ENCODE measurements at regions not wholly inside any gene's neighbourhood (a gene's known extent, or its start where the extent isn't known, plus 50 kb on each side); places are given as distances from the start of the nearest gene placed in this dataset.
"Not testable (repeated sequence)": the region's sequence is repeated elsewhere in the genome, so short reads cannot be mapped to it uniquely, and the experiment has no call there.

DNA sequence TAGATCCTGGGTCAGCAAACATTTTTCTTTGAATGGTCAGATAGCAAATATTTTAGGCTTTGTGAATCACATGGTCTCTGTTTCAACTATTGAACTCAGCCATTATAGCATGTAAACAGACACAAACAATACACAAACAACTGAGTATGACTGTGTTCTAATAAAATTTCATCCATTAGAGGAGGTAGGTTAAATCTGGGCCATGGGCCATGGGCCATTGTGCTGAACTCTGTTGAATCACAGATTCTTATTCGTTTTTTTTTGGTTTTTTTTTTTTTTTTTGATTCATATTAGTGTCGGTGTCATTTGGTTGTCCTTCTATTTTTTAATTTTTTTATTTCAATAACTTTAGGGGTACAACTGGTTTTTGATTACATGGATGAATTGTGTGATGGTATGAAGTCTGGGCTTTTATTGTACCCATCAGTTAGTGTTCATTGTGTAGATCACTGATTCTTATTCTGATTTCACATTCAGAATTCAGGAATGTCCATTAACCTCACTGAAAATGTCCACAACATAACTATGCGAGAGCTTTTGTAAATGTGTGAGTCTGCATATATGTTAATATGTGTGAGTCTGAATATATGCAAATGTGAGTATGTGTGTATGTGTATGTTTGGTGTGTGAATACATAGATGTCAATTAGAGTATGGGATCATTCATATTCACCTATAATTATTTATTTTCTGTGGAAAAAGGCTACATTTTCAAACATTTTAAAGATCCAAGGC, 443.7 kb upstream of the GRM3 start:
- H3K9me3 Mint-ChIP-seq: peaks cover 3% of the 10 kb centered on the region
- H3K27me3 Mint-ChIP-seq: no peaks in the 10 kb centered on the region
- H3K4me3 Mint-ChIP-seq: no peak overlapping the region
- H3K27ac Mint-ChIP-seq: no peak overlapping the region
- H3K4me1 Mint-ChIP-seq: no peaks in the 10 kb centered on the region
- H3K36me3 Mint-ChIP-seq: no peaks in the 10 kb centered on the region
- ATAC-seq: no peak

DNA sequence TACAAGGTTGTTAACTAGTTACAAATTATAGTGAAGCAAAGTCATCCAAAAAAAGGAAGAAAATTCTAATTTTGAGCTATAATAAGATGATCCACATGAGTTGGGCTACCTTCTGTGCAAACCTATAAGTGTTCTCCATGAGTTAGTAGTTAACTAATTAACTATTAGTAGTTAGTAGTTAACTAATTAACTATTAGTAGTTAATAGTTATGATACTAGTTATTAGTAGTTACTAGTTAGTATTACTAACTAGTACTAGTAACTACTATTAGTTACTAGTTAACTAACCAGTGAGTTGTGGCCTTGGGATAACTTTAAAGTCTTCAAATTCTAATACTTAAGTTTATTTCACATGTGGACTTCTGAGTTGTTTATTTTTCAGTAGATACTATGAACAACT, 453.4 kb upstream of the GRM3 start:
- Mint-ChIP-seq H3K4me3 (no peak overlapping the region), H3K9me3 (peaks cover 3% of the 10 kb centered on the region), H3K36me3 (no peaks in the 10 kb centered on the region), H3K4me1 (no peaks in the 10 kb centered on the region), H3K27ac (no peak overlapping the region), H3K27me3 (no peaks in the 10 kb centered on the region)
- ATAC-seq: no peak

DNA sequence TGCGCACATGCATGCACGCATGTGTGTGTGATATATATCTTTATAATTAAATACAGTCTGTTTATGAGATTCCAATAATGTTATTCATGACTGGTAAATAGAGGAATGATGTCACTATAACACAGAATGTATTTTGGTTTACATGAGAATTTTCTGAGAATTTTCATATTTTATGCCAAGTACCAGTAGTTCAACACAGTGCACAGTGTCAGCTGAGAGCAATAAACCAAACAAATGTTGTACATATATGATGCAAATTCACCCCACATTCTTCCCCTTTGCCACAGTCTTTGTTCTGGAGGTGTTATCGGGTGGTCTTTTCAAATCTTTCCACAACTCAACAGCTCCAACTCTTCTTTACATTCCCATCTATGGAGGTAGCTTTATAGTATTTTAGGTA, 462.2 kb upstream of the GRM3 start:
- H3K9me3 Mint-ChIP-seq: peaks cover 2% of the 10 kb centered on the region
- no peaks in the 10 kb centered on the region for H3K4me1 Mint-ChIP-seq
- no peak overlapping the region for H3K27ac Mint-ChIP-seq

DNA sequence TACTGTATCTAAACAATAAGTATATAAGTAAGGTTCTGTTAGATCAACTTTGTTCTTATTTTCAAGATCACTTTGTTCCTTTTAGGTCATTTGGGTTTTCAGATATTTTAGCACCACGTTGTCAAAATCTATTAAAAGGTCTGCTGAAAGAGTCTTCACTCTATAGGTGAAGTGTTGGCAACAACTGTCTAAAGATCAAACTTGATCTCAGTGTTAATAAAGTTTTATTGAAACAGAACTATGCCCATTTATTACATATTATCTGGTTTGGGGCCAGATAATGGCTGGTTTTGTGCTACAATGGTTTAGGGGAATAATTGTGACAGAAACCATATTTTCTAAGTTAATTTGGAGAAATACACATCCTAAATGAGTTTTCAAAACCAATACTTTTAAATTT, 478.9 kb upstream of the GRM3 start:
- Mint-ChIP-seq H3K9me3 (peaks cover 13% of the 10 kb centered on the region), H3K4me3 (no peak overlapping the region), H3K36me3 (no peaks in the 10 kb centered on the region), H3K4me1 (no peaks in the 10 kb centered on the region), H3K27ac (no peak overlapping the region), H3K27me3 (no peaks in the 10 kb centered on the region)
- ATAC-seq: no peak

More for the DNA sequence above, 462.2 kb upstream of the GRM3 start:
- Mint-ChIP-seq H3K4me3 (no peak overlapping the region), H3K27me3 (no peaks in the 10 kb centered on the region), H3K36me3 (no peaks in the 10 kb centered on the region)
- ATAC-seq: no peak

DNA sequence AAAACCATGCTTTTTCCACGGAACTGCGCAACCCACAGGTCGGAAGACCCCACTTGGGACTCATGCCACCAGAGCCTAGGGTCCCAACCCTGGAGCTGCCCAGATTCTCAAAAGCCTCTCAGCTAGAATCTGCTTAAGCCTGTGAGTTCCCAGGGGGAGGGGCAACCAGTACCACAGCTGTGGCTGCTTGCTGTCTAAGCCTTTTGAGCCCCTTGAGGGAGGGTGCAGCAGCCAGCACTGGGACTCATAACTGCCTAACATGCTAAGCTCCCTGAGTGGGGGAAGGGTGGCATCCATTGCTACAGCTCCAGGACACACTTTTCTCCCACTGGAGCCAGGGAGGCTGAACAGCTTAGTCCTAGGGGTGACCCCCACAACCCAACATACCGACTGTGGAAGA, 485.6 kb upstream of the GRM3 start:
- Mint-ChIP-seq H3K36me3 (no peaks in the 10 kb centered on the region), H3K27ac (no peak overlapping the region), H3K27me3 (no peaks in the 10 kb centered on the region), H3K4me3 (no peak overlapping the region), H3K9me3 (peaks cover 15% of the 10 kb centered on the region), H3K4me1 (no peaks in the 10 kb centered on the region)
- ATAC-seq: no peak

DNA sequence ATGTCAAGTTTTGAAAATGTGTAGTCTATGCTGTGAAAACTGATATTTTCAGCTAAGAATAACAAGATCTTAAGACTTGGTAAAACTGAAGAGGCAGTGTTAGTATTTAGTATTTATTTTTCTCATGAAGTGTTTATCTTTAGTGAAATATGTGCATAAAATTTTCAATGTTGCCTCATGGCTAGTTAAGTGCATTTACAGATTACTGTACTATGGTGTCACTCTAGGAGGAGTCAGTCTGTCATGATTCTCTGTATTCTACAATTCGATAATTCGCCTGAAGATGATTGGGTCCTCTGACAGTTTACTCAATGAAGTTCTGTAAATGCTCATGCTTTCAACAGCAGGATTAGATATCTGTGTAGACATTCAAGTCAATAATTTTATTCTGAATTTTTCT, 488.1 kb upstream of the GRM3 start:
- Mint-ChIP-seq H3K36me3 (no peaks in the 10 kb centered on the region), H3K4me3 (no peak overlapping the region), H3K9me3 (peaks cover 8% of the 10 kb centered on the region), H3K27ac (no peak overlapping the region), H3K27me3 (no peaks in the 10 kb centered on the region), H3K4me1 (no peaks in the 10 kb centered on the region)
- ATAC-seq: no peak

DNA sequence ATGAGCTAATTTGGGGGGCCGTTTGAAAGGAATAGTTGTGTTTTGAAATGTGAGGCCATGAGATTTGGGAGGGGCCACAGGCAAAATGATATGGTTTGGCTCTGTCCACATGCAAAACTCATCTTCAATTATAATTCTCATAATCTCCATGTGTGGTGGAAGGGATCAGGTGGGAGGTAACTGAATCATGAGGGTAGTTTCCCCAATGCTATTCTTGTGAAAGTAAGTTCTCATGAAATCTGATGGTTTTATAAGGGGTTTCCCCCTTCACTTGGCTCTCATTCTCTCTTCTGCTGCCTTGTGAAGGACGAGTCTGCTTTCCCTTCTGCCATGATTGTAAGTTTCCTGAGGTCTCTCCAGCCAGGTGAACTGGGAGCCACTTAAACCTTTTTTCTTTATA, 490.8 kb upstream of the GRM3 start:
- ATAC-seq: no peak
- H3K27me3 Mint-ChIP-seq: no peaks in the 10 kb centered on the region
- H3K4me1 Mint-ChIP-seq: no peaks in the 10 kb centered on the region
- H3K4me3 Mint-ChIP-seq: no peak overlapping the region
- peaks cover 4% of the 10 kb centered on the region for H3K9me3 Mint-ChIP-seq
- H3K36me3 Mint-ChIP-seq: no peaks in the 10 kb centered on the region
- no peak overlapping the region for H3K27ac Mint-ChIP-seq

DNA sequence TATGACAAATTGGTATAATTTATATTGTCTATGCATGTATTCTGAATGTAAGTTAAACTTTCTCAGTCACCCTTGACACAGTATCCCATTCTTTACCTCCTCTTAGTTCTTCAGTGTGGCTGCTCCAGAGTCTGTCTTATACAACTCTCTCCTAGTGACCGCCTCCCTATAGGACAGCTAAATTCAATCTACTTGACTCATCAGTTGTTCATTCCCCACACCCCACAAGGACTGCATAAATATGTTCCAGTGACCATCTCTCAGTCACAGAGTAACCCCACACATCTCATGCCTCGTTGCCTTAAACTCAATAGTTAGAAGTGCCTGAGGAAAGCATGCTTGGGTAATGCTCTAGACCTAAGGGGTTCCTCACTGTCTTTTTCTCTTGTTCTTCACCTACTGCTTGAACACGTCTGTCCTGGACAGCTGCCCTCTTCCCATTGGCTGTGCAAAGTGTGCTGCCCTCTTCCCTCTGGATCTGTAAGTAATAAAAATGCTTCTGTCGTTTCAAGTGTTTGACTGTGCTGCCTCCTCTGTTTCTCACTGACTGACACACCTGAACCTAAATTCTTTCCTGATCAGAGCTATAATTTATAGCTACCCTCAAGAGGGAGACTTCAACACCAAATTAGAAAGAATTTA, 494.6 kb upstream of the GRM3 start:
- Mint-ChIP-seq H3K36me3 (no peaks in the 10 kb centered on the region), H3K27me3 (no peaks in the 10 kb centered on the region), H3K9me3 (peaks cover 9% of the 10 kb centered on the region), H3K4me3 (no peak overlapping the region), H3K27ac (no peak overlapping the region), H3K4me1 (no peaks in the 10 kb centered on the region)
- no peak for ATAC-seq

DNA sequence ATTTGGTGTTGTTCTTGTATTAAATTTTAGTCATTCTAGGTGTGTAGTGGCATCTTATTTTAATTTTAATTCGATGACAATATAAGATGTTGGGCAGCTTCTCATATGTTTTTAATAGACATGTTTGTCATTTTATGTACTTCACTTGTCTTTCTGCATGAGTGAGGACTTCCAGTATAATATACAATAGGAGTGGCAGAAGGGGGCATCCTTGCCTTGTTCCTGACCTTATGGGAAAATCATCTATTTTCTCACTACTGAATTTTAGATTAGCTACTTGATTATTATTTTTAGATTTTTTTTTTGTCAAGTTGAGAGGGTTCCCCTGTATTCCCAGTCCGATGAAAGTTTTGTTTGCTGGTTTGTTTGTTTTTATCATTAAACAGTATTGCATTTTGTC, 495.2 kb upstream of the GRM3 start:
- Mint-ChIP-seq H3K4me3 (no peak overlapping the region), H3K36me3 (no peaks in the 10 kb centered on the region), H3K9me3 (peaks cover 9% of the 10 kb centered on the region), H3K4me1 (no peaks in the 10 kb centered on the region), H3K27ac (no peak overlapping the region), H3K27me3 (no peaks in the 10 kb centered on the region)
- ATAC-seq: no peak

DNA sequence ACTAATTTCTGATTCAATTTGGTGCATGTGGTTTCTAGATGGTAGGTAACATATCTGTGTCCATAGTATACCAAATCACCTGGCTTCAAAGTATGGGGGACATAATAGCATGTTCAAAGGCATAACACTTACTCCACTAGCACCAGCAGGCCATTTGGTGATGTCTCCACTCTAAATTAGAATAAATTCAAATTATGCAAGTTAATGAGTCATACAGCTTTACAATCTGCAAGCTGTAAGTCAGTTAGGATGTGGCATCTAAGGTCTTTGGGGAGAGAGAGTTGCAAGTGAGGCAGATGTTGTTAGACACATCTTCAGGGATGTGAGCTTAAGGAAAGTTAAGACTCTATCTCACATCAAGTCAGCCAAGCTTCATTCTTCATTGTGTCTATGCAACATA, 506.4 kb upstream of the GRM3 start:
- Mint-ChIP-seq H3K36me3 (no peaks in the 10 kb centered on the region), H3K27ac (no peak overlapping the region)
- no peak for ATAC-seq

DNA sequence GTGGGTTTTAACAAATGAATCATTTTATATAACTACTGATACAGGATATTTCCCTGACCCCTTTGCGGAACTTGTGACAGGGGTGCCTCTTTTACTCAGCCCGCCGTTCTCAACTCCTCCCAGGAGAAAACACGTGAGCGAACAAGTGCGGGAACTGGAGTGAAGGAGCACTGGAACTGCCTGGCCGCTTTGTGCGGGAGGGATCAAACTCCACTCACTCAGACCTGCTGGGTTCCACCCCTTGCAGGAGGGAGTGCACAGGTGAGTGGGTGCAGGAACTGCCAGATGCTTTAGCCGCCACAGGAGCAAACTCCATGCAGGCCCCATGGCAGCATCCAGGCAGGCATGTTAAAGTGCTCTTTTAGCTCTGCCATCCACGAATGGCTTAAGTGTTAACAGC, 513.4 kb upstream of the GRM3 start:
- Mint-ChIP-seq H3K9me3 (no peaks in the 10 kb centered on the region), H3K27me3 (no peaks in the 10 kb centered on the region), H3K27ac (no peak overlapping the region), H3K36me3 (no peaks in the 10 kb centered on the region), H3K4me3 (no peak overlapping the region), H3K4me1 (no peaks in the 10 kb centered on the region)
- peak; percentile 20 for ATAC-seq

More for the DNA sequence above, 506.4 kb upstream of the GRM3 start:
- Mint-ChIP-seq H3K9me3 (no peaks in the 10 kb centered on the region), H3K4me1 (no peaks in the 10 kb centered on the region), H3K27me3 (no peaks in the 10 kb centered on the region), H3K4me3 (no peak overlapping the region)

DNA sequence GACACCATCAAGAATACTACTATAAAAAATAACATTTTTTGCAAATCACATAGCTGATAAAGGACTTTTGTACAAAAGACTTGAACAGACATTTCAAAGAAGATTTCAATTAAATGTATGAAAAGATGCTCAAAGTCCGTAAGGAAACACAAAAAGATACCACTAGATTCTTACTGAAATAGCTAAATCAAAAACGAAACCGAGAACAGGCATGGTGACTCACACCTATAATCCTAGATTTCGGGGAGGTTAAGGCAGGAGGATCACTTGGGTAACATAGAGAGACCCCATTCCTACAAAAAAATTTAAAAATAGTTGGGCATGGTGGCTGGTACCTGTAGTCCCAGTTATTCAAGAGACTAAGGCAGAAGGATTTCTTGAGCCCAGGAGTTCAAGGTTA, 520.2 kb upstream of the GRM3 start:
- Mint-ChIP-seq H3K9me3 (peaks cover 6% of the 10 kb centered on the region), H3K4me1 (no peaks in the 10 kb centered on the region), H3K36me3 (no peaks in the 10 kb centered on the region), H3K4me3 (no peak overlapping the region), H3K27ac (no peak overlapping the region), H3K27me3 (no peaks in the 10 kb centered on the region)
- no peak for ATAC-seq

DNA sequence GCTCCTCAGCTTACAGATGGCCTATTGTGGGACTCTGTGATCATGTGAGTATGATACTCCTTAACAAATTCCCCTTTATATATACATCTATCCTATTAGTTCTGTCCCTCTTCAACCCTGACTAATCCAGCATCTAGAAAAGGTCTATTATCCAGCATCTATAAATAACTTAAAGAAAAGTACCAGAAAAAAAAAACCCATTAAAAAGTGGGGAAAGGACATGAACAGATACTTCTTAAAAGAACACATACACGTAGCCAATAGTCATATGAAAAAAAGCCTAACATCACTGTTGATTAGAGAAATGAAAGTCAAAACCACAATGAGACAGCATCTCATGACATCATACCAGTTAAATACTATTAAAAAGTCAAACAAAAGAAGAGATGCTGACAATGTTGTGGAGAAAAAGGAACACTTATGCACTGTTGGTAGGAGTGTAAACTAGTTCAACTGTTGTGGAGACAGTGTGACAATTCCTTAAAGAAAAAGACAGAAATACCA, 549.5 kb upstream of the GRM3 start:
- Mint-ChIP-seq H3K27ac (no peak overlapping the region), H3K36me3 (no peaks in the 10 kb centered on the region), H3K27me3 (no peaks in the 10 kb centered on the region), H3K4me3 (no peak overlapping the region), H3K9me3 (peaks cover 3% of the 10 kb centered on the region), H3K4me1 (no peaks in the 10 kb centered on the region)
- ATAC-seq: no peak

DNA sequence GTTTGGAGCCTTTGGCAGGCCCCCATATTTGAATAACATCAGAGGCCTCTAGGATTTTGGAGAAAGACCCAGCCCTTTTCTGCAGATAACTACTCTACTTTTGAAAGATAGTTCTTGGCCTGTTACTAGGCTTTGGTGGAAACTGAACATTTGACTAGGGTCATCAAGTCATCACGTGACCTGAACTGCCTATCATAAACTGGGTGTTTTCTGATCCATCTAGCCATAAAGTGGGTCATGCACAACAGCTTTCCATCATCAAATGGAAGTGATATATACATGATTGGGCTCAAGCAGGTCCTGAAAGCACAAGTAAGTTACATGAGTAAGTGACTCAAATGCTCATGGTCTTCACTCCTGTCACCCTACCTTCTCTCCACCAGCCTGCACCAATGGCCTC, 552.3 kb upstream of the GRM3 start:
- Mint-ChIP-seq H3K27me3 (no peaks in the 10 kb centered on the region), H3K9me3 (peaks cover 3% of the 10 kb centered on the region)

DNA sequence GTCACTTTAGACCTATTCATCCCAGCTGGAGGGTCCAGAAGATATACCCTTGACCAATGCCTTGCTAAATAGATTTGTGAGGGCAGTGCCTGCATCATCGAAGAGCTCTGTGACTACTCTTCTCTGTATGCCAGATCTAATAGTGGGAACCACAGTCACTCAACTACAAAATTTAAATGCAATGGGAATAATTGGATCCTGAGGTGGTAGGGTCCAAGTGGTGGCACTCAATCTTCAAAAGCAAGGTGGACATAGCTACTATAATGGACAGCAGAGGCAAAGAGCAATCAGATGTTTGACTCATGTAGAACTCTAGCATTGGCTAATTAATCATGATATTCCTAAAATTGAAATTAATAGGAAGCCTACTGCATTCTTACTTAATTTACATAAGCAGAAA, 554.3 kb upstream of the GRM3 start:
- H3K27ac Mint-ChIP-seq: no peak overlapping the region
- no peak overlapping the region for H3K4me3 Mint-ChIP-seq
- no peaks in the 10 kb centered on the region for H3K27me3 Mint-ChIP-seq
- no peaks in the 10 kb centered on the region for H3K4me1 Mint-ChIP-seq
- ATAC-seq: no peak
- peaks cover 3% of the 10 kb centered on the region for H3K9me3 Mint-ChIP-seq
- H3K36me3 Mint-ChIP-seq: no peaks in the 10 kb centered on the region

More for the DNA sequence above, 552.3 kb upstream of the GRM3 start:
- no peaks in the 10 kb centered on the region for H3K4me1 Mint-ChIP-seq
- no peaks in the 10 kb centered on the region for H3K36me3 Mint-ChIP-seq
- no peak for ATAC-seq
- no peak overlapping the region for H3K27ac Mint-ChIP-seq
- H3K4me3 Mint-ChIP-seq: no peak overlapping the region

DNA sequence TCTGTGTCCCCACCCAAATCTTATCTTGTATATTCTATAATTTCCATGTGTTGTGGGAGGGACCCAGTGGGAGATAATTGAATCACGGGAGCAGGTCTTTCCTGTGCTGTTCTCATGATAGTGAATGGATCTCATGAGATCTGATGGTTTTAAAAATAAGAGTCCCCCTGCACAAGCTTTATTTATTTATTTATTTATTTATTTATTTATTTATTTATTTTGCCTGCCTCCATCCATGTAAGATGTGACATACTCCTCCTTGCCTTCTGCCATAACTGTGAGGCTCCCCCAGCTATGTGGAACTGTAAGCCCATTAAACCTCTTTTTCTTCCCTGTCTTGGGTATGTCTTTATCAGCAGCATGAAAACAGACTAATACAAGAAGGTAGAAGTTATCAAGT, 579.1 kb upstream of the GRM3 start:
- not testable (repeated sequence) for H3K4me1 Mint-ChIP-seq, H3K4me3 Mint-ChIP-seq, ATAC-seq, H3K27ac Mint-ChIP-seq, H3K9me3 Mint-ChIP-seq, H3K36me3 Mint-ChIP-seq, H3K27me3 Mint-ChIP-seq

All from stimulated activated memory B cell treated with anti-CD40 and anti-IgM and Interleukin-4, amounts not matched to agents 10 μg/mL and 1 μg/mL and 100 μg/mL, for 72 hours (primary cell).